ENCODE measurements at regions not wholly inside any gene's neighbourhood (a gene's known extent, or its start where the extent isn't known, plus 50 kb on each side); places are given as distances from the start of the nearest gene placed in this dataset.

DNA sequence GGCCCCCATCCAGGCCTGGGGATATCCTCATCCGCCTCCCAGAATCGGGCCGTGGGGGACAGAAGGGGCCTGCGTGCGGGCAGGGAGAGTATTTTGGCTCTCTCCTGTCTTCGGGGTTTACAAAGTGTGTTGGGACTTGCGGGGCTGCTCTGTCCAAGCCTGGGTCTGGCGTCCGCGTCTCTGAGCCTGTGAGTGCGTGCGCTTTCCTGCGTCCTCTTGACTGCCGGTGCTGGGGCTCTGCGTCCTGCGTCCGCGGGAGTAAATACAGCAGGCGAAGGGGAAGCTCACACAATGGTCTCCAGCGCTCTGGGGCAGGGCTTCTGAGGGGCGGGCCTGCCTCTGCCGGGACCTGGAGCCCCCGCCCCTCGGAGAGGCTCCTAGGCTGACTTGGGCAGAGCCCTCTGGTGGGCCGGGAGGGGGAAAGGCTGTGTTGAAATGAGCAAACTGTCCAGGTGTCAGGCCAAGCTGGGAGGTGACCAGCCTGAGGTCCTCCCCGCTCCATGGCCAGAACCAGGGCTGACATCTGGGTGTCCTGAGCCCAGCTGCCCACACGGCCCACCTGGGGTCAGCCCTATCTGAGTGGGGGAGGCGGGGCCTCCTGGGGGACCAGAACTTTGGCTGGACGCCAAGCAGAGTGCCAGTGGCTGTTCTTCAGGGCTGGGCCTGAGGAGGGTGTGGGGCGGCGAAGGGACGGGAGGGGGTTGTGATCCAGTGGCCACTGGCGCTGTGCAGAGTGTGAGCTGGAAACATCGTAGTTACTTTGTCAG lies 233.6 kb downstream of the SEC14L1 start (continued):
- TF ChIP-seq, protein P1, sequence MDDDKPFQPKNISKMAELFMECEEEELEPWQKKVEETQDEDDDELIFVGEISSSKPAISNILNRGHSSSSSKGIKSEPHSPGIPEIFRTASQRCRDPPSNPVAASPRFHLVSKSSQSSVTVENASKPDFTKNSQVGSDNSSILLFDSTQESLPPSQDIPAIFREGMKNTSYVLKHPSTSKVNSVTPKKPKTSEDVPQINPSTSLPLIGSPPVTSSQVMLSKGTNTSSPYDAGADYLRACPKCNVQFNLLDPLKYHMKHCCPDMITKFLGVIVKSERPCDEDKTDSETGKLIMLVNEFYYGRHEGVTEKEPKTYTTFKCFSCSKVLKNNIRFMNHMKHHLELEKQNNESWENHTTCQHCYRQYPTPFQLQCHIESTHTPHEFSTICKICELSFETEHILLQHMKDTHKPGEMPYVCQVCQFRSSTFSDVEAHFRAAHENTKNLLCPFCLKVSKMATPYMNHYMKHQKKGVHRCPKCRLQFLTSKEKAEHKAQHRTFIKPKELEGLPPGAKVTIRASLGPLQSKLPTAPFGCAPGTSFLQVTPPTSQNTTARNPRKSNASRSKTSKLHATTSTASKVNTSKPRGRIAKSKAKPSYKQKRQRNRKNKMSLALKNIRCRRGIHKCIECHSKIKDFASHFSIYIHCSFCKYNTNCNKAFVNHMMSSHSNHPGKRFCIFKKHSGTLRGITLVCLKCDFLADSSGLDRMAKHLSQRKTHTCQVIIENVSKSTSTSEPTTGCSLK (tag by site-specific recombination; IDR thresholded peaks at IDR 0.05): no peak
- TF ChIP-seq ZNF341 (tag by site-specific recombination; IDR thresholded peaks at IDR 0.05; ENCODE audit: low read depth) (peak; percentile 99), PRDM1 (tag by site-specific recombination; IDR thresholded peaks at IDR 0.05) (no peak), ZNF571 (tag by site-specific recombination; IDR thresholded peaks at IDR 0.05) (no peak), ZNF214 (tag by site-specific recombination; IDR thresholded peaks at IDR 0.05; ENCODE audit: borderline replicate concordance) (no peak), TCF7L2 (IDR thresholded peaks at IDR 0.05; ENCODE audit: borderline replicate concordance, low read depth, low read length) (no peak), ZNF248 (tag by site-specific recombination; IDR thresholded peaks at IDR 0.05) (no peak), KLF10 (tag by site-specific recombination; IDR thresholded peaks at IDR 0.05) (no peak), ZNF184 (tag by site-specific recombination; IDR thresholded peaks at IDR 0.05) (no peak), ZNF2 (tag by site-specific recombination; IDR thresholded peaks at IDR 0.05) (no peak), ZNF311 (tag by site-specific recombination; IDR thresholded peaks at IDR 0.05; ENCODE audit: borderline replicate concordance) (no peak), TRIM28 (IDR thresholded peaks at IDR 0.05; ENCODE audit: borderline replicate concordance, low read length) (0 out of 2 replicates have a peak, but pooled peaks have one; percentile 31), GLI2 (tag by site-specific recombination; IDR thresholded peaks at IDR 0.05; ENCODE audit: borderline replicate concordance, low read depth) (no peak), ZNF404 (tag by site-specific recombination; IDR thresholded peaks at IDR 0.05) (no peak), ZNF701 (tag by site-specific recombination; IDR thresholded peaks at IDR 0.05) (no peak), HOXC10 (CRISPR knock-in tag; IDR thresholded peaks at IDR 0.05) (no peak), ZBTB48 (tag by site-specific recombination; IDR thresholded peaks at IDR 0.05) (no peak), ZNF302 (tag by site-specific recombination; IDR thresholded peaks at IDR 0.05; ENCODE audit: low read depth) (no peak), ZNF521 (tag by site-specific recombination; IDR thresholded peaks at IDR 0.05) (no peak), ZNF843 (tag by site-specific recombination; IDR thresholded peaks at IDR 0.05) (no peak), ZNF549 (tag by site-specific recombination; IDR thresholded peaks at IDR 0.05) (no peak)
- TF ChIP-seq, protein P2, sequence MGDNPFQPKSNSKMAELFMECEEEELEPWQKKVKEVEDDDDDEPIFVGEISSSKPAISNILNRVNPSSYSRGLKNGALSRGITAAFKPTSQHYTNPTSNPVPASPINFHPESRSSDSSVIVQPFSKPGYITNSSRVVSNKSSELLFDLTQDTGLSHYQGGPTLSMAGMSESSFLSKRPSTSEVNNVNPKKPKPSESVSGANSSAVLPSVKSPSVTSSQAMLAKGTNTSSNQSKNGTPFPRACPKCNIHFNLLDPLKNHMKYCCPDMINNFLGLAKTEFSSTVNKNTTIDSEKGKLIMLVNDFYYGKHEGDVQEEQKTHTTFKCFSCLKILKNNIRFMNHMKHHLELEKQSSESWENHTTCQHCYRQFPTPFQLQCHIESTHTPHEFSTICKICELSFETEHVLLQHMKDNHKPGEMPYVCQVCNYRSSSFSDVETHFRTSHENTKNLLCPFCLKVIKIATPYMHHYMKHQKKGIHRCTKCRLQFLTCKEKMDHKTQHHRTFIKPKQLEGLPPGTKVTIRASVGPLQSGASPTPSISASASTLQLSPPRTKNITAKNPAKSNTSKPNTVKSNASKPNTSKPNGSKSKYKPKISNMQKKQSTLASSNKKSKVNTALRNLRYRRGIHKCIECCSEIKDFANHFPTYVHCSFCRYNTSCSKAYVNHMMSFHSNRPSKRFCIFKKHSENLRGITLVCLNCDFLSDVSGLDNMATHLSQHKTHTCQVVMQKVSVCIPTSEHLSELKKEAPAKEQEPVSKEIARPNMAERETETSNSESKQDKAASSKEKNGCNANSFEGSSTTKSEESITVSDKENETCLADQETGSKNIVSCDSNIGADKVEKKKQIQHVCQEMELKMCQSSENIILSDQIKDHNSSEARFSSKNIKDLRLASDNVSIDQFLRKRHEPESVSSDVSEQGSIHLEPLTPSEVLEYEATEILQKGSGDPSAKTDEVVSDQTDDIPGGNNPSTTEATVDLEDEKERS (tag by site-specific recombination; IDR thresholded peaks at IDR 0.05): no peak
- TF ChIP-seq, protein P3, sequence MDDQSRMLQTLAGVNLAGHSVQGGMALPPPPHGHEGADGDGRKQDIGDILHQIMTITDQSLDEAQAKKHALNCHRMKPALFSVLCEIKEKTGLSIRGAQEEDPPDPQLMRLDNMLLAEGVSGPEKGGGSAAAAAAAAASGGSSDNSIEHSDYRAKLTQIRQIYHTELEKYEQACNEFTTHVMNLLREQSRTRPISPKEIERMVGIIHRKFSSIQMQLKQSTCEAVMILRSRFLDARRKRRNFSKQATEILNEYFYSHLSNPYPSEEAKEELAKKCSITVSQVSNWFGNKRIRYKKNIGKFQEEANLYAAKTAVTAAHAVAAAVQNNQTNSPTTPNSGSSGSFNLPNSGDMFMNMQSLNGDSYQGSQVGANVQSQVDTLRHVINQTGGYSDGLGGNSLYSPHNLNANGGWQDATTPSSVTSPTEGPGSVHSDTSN (CRISPR knock-in tag; IDR thresholded peaks at IDR 0.05): no peak
- TF ChIP-seq, protein P4, sequence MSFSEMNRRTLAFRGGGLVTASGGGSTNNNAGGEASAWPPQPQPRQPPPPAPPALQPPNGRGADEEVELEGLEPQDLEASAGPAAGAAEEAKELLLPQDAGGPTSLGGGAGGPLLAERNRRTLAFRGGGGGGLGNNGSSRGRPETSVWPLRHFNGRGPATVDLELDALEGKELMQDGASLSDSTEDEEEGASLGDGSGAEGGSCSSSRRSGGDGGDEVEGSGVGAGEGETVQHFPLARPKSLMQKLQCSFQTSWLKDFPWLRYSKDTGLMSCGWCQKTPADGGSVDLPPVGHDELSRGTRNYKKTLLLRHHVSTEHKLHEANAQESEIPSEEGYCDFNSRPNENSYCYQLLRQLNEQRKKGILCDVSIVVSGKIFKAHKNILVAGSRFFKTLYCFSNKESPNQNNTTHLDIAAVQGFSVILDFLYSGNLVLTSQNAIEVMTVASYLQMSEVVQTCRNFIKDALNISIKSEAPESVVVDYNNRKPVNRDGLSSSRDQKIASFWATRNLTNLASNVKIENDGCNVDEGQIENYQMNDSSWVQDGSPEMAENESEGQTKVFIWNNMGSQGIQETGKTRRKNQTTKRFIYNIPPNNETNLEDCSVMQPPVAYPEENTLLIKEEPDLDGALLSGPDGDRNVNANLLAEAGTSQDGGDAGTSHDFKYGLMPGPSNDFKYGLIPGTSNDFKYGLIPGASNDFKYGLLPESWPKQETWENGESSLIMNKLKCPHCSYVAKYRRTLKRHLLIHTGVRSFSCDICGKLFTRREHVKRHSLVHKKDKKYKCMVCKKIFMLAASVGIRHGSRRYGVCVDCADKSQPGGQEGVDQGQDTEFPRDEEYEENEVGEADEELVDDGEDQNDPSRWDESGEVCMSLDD (tag by site-specific recombination; IDR thresholded peaks at IDR 0.05): 0 out of 2 replicates have a peak, but pooled peaks have one; percentile 35
- TF ChIP-seq, protein P5, sequence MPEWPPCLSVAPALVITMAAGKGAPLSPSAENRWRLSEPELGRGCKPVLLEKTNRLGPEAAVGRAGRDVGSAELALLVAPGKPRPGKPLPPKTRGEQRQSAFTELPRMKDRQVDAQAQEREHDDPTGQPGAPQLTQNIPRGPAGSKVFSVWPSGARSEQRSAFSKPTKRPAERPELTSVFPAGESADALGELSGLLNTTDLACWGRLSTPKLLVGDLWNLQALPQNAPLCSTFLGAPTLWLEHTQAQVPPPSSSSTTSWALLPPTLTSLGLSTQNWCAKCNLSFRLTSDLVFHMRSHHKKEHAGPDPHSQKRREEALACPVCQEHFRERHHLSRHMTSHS (tag by site-specific recombination; IDR thresholded peaks at IDR 0.05): no peak
- TF ChIP-seq, protein P6, sequence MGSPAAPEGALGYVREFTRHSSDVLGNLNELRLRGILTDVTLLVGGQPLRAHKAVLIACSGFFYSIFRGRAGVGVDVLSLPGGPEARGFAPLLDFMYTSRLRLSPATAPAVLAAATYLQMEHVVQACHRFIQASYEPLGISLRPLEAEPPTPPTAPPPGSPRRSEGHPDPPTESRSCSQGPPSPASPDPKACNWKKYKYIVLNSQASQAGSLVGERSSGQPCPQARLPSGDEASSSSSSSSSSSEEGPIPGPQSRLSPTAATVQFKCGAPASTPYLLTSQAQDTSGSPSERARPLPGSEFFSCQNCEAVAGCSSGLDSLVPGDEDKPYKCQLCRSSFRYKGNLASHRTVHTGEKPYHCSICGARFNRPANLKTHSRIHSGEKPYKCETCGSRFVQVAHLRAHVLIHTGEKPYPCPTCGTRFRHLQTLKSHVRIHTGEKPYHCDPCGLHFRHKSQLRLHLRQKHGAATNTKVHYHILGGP (tag by site-specific recombination; IDR thresholded peaks at IDR 0.05): no peak
- TF ChIP-seq, protein P7, sequence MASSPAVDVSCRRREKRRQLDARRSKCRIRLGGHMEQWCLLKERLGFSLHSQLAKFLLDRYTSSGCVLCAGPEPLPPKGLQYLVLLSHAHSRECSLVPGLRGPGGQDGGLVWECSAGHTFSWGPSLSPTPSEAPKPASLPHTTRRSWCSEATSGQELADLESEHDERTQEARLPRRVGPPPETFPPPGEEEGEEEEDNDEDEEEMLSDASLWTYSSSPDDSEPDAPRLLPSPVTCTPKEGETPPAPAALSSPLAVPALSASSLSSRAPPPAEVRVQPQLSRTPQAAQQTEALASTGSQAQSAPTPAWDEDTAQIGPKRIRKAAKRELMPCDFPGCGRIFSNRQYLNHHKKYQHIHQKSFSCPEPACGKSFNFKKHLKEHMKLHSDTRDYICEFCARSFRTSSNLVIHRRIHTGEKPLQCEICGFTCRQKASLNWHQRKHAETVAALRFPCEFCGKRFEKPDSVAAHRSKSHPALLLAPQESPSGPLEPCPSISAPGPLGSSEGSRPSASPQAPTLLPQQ (tag by site-specific recombination; IDR thresholded peaks at IDR 0.05): no peak
